ENCODE measurements at regions not wholly inside any gene's neighbourhood (a gene's known extent, or its start where the extent isn't known, plus 50 kb on each side); places are given as distances from the start of the nearest gene placed in this dataset.

DNA sequence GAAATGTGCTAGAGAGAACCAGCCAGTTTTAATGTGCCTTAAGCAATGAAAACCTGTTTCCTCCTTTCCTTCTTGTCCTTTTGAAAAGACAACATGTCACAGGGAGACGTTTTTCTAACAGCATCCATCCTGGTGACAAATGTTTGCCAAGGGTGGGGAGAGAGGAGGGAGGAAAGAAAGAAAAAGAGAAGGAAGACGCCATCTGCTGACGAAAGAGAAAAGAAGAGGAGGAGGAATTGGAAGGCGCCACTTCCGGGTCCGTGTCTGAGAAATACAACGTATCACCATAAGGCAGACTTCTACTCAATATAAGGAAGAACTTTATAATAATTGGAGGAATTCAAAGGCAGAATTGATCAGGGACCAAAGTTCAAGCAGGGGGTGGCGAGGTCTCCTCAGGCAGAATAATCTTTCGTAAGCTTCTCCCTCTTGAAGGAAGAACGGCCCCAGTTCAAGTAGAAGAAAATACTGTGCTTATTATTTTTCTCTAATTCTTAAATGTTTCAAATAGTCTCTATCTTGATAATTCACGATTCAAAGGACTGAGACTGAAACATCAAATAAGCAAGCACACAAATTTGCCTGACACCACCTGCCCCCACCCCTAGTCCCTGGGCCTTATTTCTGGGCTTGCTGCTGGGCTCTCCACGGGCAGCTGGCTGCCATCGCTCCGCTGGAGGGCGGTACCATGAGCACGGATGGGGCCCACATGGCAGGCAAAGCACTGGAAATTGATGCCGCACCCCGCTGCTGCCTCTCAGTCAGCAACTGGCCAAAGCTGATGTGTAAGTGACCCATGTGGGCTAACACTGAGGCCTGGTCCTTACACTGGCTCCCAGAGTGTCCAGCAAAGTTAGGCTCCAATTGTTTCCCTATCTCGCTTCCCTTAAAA, 273.7 kb upstream of the KLF14 start:
- Mint-ChIP-seq H3K9me3 (peaks cover 0 to 19% of the 10 kb centered on the region in 2 donors), H3K27ac (peak overlapping the region; percentile 97 to 99), H3K36me3 (peaks cover 7 to 41% of the 10 kb centered on the region in 2 donors)
- no peak for DNase-seq (ENCODE audit: low spot score in 2 of 2)
- peak in 1 of 2 donors; percentile 25 for ATAC-seq

DNA sequence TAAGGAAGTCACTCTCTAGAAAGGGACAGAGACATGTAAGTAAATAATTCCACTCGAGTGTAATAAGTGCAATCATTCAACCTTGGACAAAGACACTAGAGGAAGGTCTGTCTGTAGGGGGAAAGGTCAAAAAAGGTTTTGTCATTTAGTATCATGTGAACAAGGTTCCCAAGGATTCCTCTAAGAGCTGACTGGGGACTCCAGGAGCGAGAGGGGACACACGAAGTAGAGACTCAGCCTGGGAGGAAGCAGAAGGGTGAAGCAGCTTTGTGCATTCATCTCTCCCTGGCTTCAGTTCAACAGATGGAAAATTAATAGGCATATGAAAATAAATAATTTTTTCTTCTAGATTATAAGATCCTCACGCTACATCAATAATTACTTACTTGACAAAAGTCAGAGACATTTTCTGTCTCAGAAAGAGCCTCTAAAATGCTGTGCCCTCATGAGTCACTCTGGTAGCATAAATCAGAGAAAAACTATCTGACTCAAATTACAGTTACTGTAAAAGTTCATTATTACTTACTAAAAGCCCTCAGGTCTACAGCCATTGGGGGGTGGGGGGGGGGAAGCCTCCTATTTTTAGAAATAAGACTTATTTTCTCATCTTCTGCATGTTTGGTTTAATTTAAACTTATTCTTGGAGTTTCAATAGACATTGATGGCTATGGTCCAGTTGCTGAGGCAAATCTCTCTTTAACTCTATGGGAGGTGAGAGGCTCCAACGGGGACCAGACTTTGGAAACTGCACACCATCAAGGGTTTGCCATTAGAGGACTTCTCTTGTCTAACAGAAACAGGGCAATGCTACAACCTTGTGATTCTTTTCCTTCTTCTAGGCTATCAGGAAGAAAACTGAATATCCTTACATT, 275.1 kb upstream of the KLF14 start:
- Mint-ChIP-seq H3K27ac (peak overlapping the region; percentile 97 to 99), H3K9me3 (peaks cover 0 to 7% of the 10 kb centered on the region in 2 donors), H3K36me3 (peaks cover 7 to 29% of the 10 kb centered on the region in 2 donors)
- DNase-seq (ENCODE audit: low spot score in 2 of 2) (no peak), ATAC-seq (peak; percentile 57 to 63)

DNA sequence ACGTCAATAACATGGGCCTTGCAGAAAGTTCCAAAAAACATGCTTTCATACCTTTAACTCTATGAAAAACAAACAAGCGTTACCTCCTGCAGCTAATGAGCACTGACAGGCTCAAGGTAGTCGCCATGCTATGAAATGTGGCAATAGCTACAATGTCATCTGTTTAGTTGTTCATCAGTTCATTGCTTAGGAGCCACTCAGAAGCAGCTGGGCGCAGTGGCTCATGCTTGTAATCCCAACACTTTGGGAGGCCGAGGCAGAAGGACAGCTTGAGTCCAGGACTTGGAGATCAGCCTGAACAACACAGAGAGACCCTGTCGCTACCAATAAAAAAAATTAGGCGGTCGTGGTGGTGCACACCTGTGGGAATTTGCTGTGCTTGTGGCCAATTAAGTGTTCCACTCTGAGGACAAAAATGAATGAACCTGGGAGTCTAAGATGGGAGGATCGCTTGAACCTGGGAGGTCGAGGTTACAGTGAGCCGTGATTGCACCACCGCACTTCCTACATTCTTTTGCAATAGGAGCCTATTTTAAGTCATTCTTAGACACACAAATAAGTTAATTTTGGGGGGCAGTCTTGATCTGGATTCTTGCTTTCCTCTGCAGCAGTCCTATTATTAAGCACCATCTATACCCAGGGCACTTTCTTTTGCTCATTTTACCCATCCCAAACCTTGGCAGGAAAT, 276.2 kb upstream of the KLF14 start:
- Mint-ChIP-seq H3K27ac (peak overlapping the region; percentile 97 to 99), H3K36me3 (peaks cover 3 to 18% of the 10 kb centered on the region in 2 donors), H3K9me3 (peaks cover 0 to 5% of the 10 kb centered on the region in 2 donors)
- no peak for DNase-seq (ENCODE audit: low spot score in 2 of 2)
- ATAC-seq, result no peak

DNA sequence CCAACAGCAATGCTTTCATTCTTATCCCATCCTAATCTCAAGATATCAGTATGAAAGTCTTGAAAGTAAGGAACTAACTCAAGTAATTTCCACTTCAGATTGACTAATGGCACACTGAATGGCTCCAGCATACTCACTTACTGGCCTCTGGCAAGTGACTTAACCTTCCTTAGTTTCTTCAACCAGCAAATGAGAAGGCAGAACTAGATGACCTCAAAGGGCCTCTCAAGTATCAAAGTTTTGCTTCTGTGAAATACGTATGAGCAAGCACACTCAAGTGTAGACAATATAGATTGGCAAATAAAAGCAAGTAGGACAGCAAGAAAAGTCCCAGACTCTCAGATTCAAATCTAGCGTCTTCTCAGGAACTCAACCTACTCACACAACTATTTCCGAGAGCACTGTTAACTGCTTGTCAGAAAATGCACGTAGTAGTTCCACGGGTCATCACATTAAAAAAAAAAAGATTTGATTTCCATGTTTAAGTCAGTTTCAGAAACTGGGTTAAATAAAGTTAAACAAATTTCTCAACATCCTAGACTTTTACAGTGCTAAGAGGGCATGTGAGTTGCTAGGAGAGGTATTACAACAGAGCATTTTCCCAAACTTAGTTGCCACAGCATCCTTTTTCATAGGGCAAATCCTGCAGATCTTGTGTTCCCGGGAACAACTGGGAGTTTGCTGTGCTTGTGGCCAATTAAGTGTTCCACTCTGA, 276.9 kb upstream of the KLF14 start:
- peak; percentile 77 to 79 for ATAC-seq

DNA sequence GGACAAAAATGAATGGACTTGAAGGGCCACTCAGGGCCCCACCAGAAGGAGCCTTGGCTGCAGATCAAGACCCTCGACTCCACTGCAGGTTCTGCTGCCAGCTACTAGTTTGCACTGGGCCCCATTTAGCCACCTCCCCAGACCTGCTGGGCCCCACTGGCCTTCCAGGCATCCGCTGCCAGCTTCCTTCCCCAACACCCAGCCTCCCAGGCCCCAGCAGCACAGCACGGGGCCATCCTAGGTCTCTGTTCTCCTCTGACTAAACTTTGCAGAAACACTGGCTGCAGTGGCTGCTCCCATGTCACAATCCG, 277.4 kb upstream of the KLF14 start:
- ATAC-seq, result peak in 1 of 2 donors; percentile 23
- peak overlapping the region; percentile 97 to 99 for H3K27ac Mint-ChIP-seq
- no peaks in the 10 kb centered on the region for H3K9me3 Mint-ChIP-seq
- peaks cover 0 to 11% of the 10 kb centered on the region in 2 donors for H3K36me3 Mint-ChIP-seq
- no peak for DNase-seq (ENCODE audit: low spot score in 2 of 2)

More for the DNA sequence above, 276.9 kb upstream of the KLF14 start:
- DNase-seq (ENCODE audit: low spot score in 2 of 2), result no peak
- Mint-ChIP-seq H3K36me3 (peaks cover 0 to 11% of the 10 kb centered on the region in 2 donors), H3K9me3 (no peaks in the 10 kb centered on the region), H3K27ac (peak overlapping the region; percentile 97 to 99)

DNA sequence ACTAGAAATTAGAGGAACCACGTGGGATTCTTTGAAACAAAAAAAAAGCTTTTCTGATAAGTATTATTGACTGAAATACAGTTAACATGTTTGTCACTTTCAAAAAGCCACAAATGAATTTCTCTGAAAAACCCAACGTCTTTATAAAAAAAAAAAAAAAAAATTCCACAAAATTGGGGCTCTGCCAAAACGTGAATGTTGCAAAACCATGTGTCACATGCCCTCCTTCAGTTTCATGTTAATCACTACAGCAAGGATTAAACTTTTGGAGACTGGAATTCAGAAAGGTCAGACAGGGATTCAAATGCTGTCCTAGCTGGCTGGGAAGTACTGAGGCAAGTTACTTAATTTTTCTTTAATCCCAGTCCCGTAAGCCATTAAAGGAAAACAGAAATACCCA, 278.0 kb upstream of the KLF14 start:
- Mint-ChIP-seq H3K27ac (peak overlapping the region; percentile 97 to 99), H3K36me3 (peaks cover 0 to 11% of the 10 kb centered on the region in 2 donors), H3K9me3 (no peaks in the 10 kb centered on the region)
- no peak for DNase-seq (ENCODE audit: low spot score in 2 of 2)
- ATAC-seq, result no peak

DNA sequence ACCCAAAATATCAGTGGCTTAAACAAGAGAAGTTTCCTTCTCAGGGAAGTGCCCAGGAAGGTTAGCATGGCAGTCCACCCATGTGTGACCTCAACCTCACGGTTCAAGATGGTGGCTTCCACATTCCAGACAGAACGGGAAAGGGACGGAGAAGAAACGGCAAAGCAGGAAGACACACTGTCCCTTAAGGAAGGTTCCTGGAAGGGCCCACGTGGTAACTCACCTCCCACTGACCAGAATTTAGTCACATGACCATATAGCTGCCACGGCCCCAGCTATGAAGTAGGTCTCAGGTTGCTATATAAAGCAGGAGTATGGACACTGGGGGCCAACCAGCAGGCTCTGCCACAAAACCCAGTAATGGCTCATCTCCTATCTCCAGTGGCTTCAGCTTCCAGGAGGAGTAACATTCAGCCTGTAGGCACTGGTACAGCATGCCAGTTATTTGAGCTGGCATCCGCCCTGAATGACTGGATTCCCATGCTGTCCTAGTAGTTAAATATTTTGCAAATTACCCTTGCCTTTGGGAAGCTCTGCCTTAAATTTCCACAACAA, 278.5 kb upstream of the KLF14 start:
- no peak for ATAC-seq
- no peak for DNase-seq (ENCODE audit: low spot score in 2 of 2)
- peaks cover 3% of the 10 kb centered on the region in 2 donors for H3K9me3 Mint-ChIP-seq
- peaks cover 0 to 10% of the 10 kb centered on the region in 2 donors for H3K36me3 Mint-ChIP-seq
- H3K27ac Mint-ChIP-seq, result peak overlapping the region; percentile 97 to 99

DNA sequence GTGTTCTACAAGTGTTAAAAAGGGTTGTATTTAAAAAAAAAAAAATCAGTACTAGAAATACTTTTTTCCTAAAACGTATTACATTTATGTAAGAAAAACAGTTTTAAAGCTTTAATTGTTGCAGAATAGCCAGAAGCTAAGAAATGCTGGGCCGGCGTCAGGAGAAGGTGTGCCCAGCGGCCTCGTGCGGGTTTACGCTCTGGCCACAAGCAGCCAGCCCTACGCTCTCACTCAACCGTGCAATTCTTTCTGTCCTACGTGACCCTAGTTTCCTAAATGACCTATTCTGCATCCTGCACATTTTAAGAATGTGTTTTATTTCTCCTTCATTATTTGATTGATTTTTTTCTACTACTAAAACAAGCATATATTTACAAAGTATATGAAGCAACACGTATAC, 279.7 kb upstream of the KLF14 start:
- DNase-seq (ENCODE audit: low spot score in 2 of 2), result no peak
- peaks cover 0 to 22% of the 10 kb centered on the region in 2 donors for H3K36me3 Mint-ChIP-seq
- peaks cover 3 to 11% of the 10 kb centered on the region in 2 donors for H3K9me3 Mint-ChIP-seq
- H3K27ac Mint-ChIP-seq, result peak overlapping the region; percentile 97 to 99
- ATAC-seq, result no peak

DNA sequence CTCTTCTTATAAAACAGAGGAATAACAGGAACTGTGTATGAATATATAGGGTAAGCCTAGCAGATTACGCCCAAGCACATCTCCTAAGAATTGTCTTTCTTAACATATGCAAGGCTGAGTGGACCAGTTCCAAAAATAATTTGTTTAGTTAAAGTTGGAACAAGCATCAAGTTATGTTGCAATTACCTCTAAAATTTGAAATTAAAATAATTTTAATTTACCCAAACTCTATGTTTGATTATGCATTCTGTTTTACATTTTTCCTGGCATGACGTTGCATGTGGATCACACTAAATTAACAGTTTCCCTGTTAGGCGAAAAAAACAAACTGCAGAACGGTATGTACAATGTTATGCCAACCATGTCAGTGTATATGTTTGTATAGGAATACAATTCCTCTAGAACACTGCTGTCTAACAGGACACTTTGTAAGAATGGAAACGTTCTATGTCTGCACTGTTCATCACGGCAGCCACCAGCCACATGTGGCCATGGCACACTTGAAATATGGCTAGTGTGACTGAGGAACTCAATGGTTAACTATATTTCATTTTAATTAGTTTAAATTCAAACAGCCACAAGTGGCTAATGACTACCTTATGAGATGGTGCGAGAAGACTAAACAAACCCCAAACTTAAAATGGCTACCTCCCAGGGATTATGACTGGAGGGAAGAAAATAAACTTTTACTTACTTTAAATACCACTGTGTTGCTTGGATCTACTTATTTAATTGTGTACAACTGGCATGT, 281.1 kb upstream of the KLF14 start:
- no peak for ATAC-seq
- DNase-seq (ENCODE audit: low spot score in 2 of 2), result no peak
- Mint-ChIP-seq H3K27ac (no peak overlapping the region), H3K36me3 (peaks cover 0 to 23% of the 10 kb centered on the region in 2 donors), H3K9me3 (peaks cover 3 to 12% of the 10 kb centered on the region in 2 donors)

DNA sequence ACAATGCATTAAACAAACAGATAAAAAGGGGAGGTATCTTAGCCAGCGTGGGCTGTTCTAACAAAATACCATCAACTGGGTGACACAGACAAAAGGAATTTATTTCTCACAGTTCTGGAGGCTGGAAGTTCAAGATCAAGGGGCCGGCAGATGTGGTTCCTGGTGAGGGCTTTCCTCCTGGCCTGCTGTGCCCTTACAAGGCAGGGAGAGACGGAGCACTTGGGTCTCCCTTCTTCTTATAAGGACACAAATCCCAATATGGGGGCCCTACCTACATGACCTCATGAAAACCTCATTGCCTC, 281.6 kb upstream of the KLF14 start:
- no peak overlapping the region for H3K27ac Mint-ChIP-seq
- H3K36me3 Mint-ChIP-seq, result peaks cover 0 to 23% of the 10 kb centered on the region in 2 donors
- peaks cover 3 to 12% of the 10 kb centered on the region in 2 donors for H3K9me3 Mint-ChIP-seq
- DNase-seq (ENCODE audit: low spot score in 2 of 2), result no peak
- no peak for ATAC-seq

DNA sequence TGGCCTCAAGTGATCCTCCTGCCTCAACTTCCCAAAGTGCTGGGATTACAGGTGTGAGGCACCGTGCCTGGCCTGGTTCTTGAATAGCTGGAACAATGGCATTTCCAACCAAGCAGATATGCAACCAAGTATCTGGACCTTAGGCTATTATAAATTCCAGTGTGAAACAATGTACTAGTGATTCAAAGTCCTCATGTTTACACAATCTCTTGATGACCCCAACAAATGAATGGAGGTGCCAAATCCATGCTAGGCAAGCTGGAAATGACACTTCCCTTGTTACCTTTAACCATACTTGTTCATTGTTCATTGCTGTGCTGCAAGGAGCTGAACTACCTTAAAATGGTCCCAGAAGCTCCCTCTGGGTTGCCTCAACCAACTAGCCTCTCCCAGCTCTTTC, 282.2 kb upstream of the KLF14 start:
- Mint-ChIP-seq H3K27ac (no peak overlapping the region), H3K9me3 (peaks cover 3 to 12% of the 10 kb centered on the region in 2 donors), H3K36me3 (peaks cover 0 to 23% of the 10 kb centered on the region in 2 donors)
- ATAC-seq (no peak), DNase-seq (ENCODE audit: low spot score in 2 of 2) (no peak)

DNA sequence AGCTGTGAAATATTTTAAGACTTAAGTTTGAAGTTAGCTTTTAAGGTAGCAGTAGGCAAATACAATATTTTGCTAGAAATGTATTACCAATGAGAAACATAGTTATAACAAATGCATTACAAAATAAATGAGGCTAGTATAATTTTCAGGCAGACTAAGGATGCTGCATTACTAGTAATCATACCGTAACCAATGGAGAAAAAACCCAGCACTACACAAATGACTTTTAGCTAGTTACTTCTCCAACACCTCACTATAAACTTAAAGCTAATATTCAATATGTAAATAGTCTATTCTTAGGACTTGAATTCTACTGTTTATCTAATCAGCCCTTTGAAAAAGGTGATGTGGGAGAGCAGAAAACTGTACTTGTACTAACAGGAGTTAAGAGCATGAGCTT, 285.3 kb upstream of the KLF14 start:
- peak overlapping the region; percentile 46 to 74 for H3K27ac Mint-ChIP-seq
- ATAC-seq (no peak), DNase-seq (ENCODE audit: low spot score in 2 of 2) (no peak)
- peaks cover 3 to 16% of the 10 kb centered on the region in 2 donors for H3K9me3 Mint-ChIP-seq
- H3K36me3 Mint-ChIP-seq, result peaks cover 8 to 42% of the 10 kb centered on the region in 2 donors

DNA sequence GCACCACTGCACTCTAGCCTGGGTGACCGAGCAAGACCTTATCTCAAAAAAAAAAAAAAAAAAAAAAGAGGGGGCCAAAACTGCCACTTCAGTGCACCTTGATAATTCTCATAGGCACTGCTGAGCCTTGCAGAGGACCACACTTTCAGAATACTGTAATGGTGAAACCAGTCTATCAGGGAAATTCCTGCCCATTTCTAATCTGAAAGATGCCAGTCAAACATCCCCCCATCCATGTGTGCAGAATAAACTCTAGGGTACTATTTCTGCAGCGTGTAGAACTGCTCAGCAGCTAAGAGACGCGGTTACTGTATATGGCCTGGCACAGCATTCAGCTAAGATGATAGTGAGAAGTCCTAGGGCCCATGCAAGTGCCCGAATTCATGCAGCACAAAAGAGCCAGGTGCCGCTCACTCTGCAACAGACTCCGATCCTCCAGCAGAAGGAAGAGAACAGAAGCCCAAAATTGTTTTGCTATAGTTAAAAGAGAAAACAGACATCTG, 286.8 kb upstream of the KLF14 start:
- peak overlapping the region; percentile 78 to 80 for H3K27ac Mint-ChIP-seq
- peaks cover 8 to 45% of the 10 kb centered on the region in 2 donors for H3K36me3 Mint-ChIP-seq
- DNase-seq (ENCODE audit: low spot score in 2 of 2) (no peak), ATAC-seq (peak; percentile 36 to 46)
- peaks cover 3 to 16% of the 10 kb centered on the region in 2 donors for H3K9me3 Mint-ChIP-seq

DNA sequence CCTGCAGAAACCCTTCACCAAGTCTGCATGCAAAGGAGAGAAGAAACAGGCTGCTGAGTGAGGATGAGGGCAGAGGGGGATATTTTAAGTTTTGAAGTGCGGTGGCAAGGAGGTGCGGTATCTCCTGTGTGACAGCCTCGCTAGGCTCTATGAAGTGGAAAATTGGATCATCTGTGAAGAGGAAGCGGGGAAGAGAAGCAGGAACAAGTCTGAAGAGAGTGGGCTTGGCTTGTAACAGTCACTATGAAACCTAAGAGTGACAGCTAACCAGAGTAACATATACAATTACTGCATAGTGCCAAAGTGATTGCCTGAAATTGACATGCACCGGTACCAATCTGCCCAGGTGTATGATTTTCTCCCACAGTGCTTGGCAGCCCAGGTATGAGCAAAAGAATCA, 287.5 kb upstream of the KLF14 start:
- DNase-seq (ENCODE audit: low spot score in 2 of 2) (no peak), ATAC-seq (peak; percentile 70 to 72)
- Mint-ChIP-seq H3K36me3 (peaks cover 8 to 45% of the 10 kb centered on the region in 2 donors), H3K9me3 (peaks cover 3 to 16% of the 10 kb centered on the region in 2 donors), H3K27ac (peak overlapping the region; percentile 78 to 80)

DNA sequence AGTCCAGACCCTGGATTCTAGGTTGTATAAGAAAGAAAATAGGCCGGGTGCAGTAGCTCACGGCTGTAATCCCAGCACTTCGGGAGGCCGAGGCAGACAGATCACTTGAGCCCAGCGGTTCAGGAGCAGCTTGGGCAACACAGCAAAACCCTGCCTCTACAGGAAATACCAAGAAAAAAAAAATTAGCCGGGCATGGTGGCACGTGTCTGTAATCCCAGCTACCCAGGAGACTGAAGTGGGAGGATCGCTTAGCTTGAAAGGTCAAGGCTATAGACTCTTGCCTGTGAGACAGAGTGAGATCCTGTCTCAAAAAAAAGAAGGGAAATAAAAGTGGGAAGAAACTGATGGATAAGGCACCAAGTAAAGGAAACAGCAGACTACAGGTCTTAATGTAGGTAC, 287.9 kb upstream of the KLF14 start:
- ATAC-seq, result peak; percentile 17 to 40
- H3K27ac Mint-ChIP-seq, result peak overlapping the region; percentile 78 to 80
- peaks cover 8 to 48% of the 10 kb centered on the region in 2 donors for H3K36me3 Mint-ChIP-seq
- peaks cover 3 to 16% of the 10 kb centered on the region in 2 donors for H3K9me3 Mint-ChIP-seq
- no peak for DNase-seq (ENCODE audit: low spot score in 2 of 2)
